GM18508 (cell line): ENCODE measurements at regions not wholly inside any gene's neighbourhood (a gene's known extent, or its start where the extent isn't known, plus 50 kb on each side); places are given as distances from the start of the nearest gene placed in this dataset.

Experiments used
- ATAC-seq: cut with Tn5 transposase; IDR thresholded peaks from one replicate; pipeline ENCODE4 v1.9.1; 2021; ENCODE audit warnings: moderate number of reproducible peaks; ENCODE audit not compliant: insufficient read depth, unreplicated experiment

- no peak for ATAC-seq
Measured at GRCh38 chr2:7279421-7279949, 362.3 kb downstream of the RNF144A start.

- ATAC-seq = no peak
Measured at GRCh38 chr2:7280790-7281189, 363.6 kb downstream of the RNF144A start.

- no peak for ATAC-seq
Measured at GRCh38 chr2:7281231-7282201, 364.3 kb downstream of the RNF144A start.

- no peak for ATAC-seq
Measured at GRCh38 chr2:7286120-7286519, 368.9 kb downstream of the RNF144A start.

- no peak for ATAC-seq
Measured at GRCh38 chr2:7288484-7288883, 371.3 kb downstream of the RNF144A start.

- ATAC-seq = no peak
Measured at GRCh38 chr2:7289697-7290096, 372.5 kb downstream of the RNF144A start.

- no peak for ATAC-seq
Measured at GRCh38 chr2:7292154-7292691, 375.0 kb downstream of the RNF144A start.

- no peak for ATAC-seq
Measured at GRCh38 chr2:7309582-7309981, 392.4 kb downstream of the RNF144A start.

- no peak for ATAC-seq
Measured at GRCh38 chr2:7324706-7325105, 407.5 kb downstream of the RNF144A start.

GRCh38 chr2:7325186-7325585 lies 408.0 kb downstream of the RNF144A start:
- no peak for ATAC-seq

GRCh38 chr2:7329465-7329864 lies 412.3 kb downstream of the RNF144A start:
- no peak for ATAC-seq

- ATAC-seq = no peak
Measured at GRCh38 chr2:7333189-7333765, 416.1 kb downstream of the RNF144A start.

GRCh38 chr2:7333960-7334493 lies 416.8 kb downstream of the RNF144A start:
- no peak for ATAC-seq

GRCh38 chr2:7338961-7339360 lies 421.7 kb downstream of the RNF144A start:
- ATAC-seq = no peak

- no peak for ATAC-seq
Measured at GRCh38 chr2:7346336-7346735, 429.1 kb downstream of the RNF144A start.

- no peak for ATAC-seq
Measured at GRCh38 chr2:7348761-7349160, 431.5 kb downstream of the RNF144A start.

GRCh38 chr2:7352191-7352590 lies 435.0 kb downstream of the RNF144A start:
- no peak for ATAC-seq

GRCh38 chr2:7353571-7353970 lies 436.4 kb downstream of the RNF144A start:
- ATAC-seq = no peak

GRCh38 chr2:7355781-7356180 lies 438.6 kb downstream of the RNF144A start:
- ATAC-seq = no peak

- ATAC-seq = no peak
Measured at GRCh38 chr2:7356909-7357584, 439.8 kb downstream of the RNF144A start.
